ENCODE measurements at regions not wholly inside any gene's neighbourhood (a gene's known extent, or its start where the extent isn't known, plus 50 kb on each side); places are given as distances from the start of the nearest gene placed in this dataset.
"Not testable (repeated sequence)": the region's sequence is repeated elsewhere in the genome, so short reads cannot be mapped to it uniquely, and the experiment has no call there.

GRCh38 chr3:38952721-38953120, 99.0 kb downstream of the SCN11A start:
- no peak for ATAC-seq
- TF ChIP-seq GTF2I (CRISPR knock-in tag; conservative IDR thresholded peaks at IDR 0.05) (no peak), MXD4 (CRISPR knock-in tag; IDR thresholded peaks at IDR 0.05; ENCODE audit: borderline replicate concordance) (no peak), ZNF423 (CRISPR knock-in tag; IDR thresholded peaks at IDR 0.05) (no peak), ZNF138 (CRISPR knock-in tag; conservative IDR thresholded peaks at IDR 0.05) (no peak), PRRX2 (CRISPR knock-in tag; IDR thresholded peaks at IDR 0.05) (no peak)
- Mint-ChIP-seq H3K4me3 (no peak overlapping the region), H3K9me3 (no peaks in the 10 kb centered on the region), H3K4me1 (no peaks in the 10 kb centered on the region), H3K36me3 (no peaks in the 10 kb centered on the region), H3K27me3 (ENCODE audit: low read depth) (no peaks in the 10 kb centered on the region), H3K27ac (no peak overlapping the region)
- CTCF ChIA-PET = interaction anchor here (1.2 kb wide), 1 partner anchor 47 kb away, joined by 4 read pairs; no protein-coding TSS in a partner anchor
- POLR2A ChIA-PET = no interaction called here
- DNase-seq (ENCODE audit: low spot score) = no peak

- H3K4me1 Mint-ChIP-seq; POLR2A ChIA-PET; DNase-seq (ENCODE audit: low spot score); H3K9me3 Mint-ChIP-seq; H3K36me3 Mint-ChIP-seq; ATAC-seq; H3K27me3 Mint-ChIP-seq (ENCODE audit: low read depth); H3K4me3 Mint-ChIP-seq; H3K27ac Mint-ChIP-seq: not testable (repeated sequence)
- CTCF ChIA-PET = interaction anchor here (1.3 kb wide), 1 partner anchor 10 kb away, joined by 4 read pairs; no protein-coding TSS in a partner anchor
Measured at GRCh38 chr3:38951167-38951566, 100.6 kb downstream of the SCN11A start.

GRCh38 chr3:38950581-38950980, 101.2 kb downstream of the SCN11A start:
- DNase-seq (ENCODE audit: low spot score) = no peak
- H3K27ac Mint-ChIP-seq = no peak overlapping the region
- no peaks in the 10 kb centered on the region for H3K9me3 Mint-ChIP-seq
- TF ChIP-seq HMGA2 (CRISPR knock-in tag; IDR thresholded peaks at IDR 0.05) (no peak), TP53 (CRISPR knock-in tag; IDR thresholded peaks at IDR 0.05) (no peak), NR2C2 (CRISPR knock-in tag; IDR thresholded peaks at IDR 0.05) (no peak), ERG (CRISPR knock-in tag; IDR thresholded peaks at IDR 0.05) (no peak), FOXJ3 (CRISPR knock-in tag; IDR thresholded peaks at IDR 0.05; ENCODE audit: borderline replicate concordance) (no peak), ELF4 (CRISPR knock-in tag; IDR thresholded peaks at IDR 0.05; ENCODE audit: low read depth) (no peak), CREM (CRISPR knock-in tag; IDR thresholded peaks at IDR 0.05) (no peak), ZNF396 (CRISPR knock-in tag; IDR thresholded peaks at IDR 0.05; ENCODE audit: borderline replicate concordance) (no peak), IRF2 (CRISPR knock-in tag; IDR thresholded peaks at IDR 0.05; ENCODE audit: borderline replicate concordance, low read depth) (no peak), NFATC4 (CRISPR knock-in tag; IDR thresholded peaks at IDR 0.05) (no peak), ZNF425 (CRISPR knock-in tag; conservative IDR thresholded peaks at IDR 0.05) (no peak), MXD4 (CRISPR knock-in tag; IDR thresholded peaks at IDR 0.05; ENCODE audit: borderline replicate concordance) (no peak), MLX (CRISPR knock-in tag; IDR thresholded peaks at IDR 0.05) (no peak), PREB (CRISPR knock-in tag; IDR thresholded peaks at IDR 0.05; ENCODE audit: borderline replicate concordance) (no peak)
- POLR2A ChIA-PET = no interaction called here
- no peak overlapping the region for H3K4me3 Mint-ChIP-seq
- H3K4me1 Mint-ChIP-seq = no peaks in the 10 kb centered on the region
- no peaks in the 10 kb centered on the region for H3K36me3 Mint-ChIP-seq
- CTCF ChIA-PET = no interaction called here
- H3K27me3 Mint-ChIP-seq (ENCODE audit: low read depth) = no peaks in the 10 kb centered on the region
- no peak for ATAC-seq

Data from WTC11 (cell line).